Stimulated activated CD8-positive, alpha-beta memory T cell treated with anti-CD3 and anti-CD28 coated beads, Interleukin-2, amount 100 ng/mL, for 1 hour (primary cell): ENCODE measurements at regions not wholly inside any gene's neighbourhood (a gene's known extent, or its start where the extent isn't known, plus 50 kb on each side); places are given as distances from the start of the nearest gene placed in this dataset.

Source experiments
- DNase-seq, 2 donors: peaks; one replicate each; pipeline ENCODE4 v3.0.0-alpha.2; 2020; ENCODE audit warnings: low read depth in 2 of 2

- DNase-seq, result no peak
Measured at GRCh38 chrX:46447384-46447783, 97.8 kb downstream of the ZNF674 start.

GRCh38 chrX:46446727-46447378 lies 98.4 kb downstream of the ZNF674 start:
- DNase-seq, result peak; percentile 70 to 73

GRCh38 chrX:46444011-46444410 lies 101.2 kb downstream of the ZNF674 start:
- no peak for DNase-seq

- no peak for DNase-seq
Measured at GRCh38 chrX:46436744-46437143, 108.5 kb downstream of the ZNF674 start.

GRCh38 chrX:46433892-46434291 lies 111.3 kb downstream of the ZNF674 start:
- DNase-seq, result no peak

- peak; percentile 13 to 44 for DNase-seq
Measured at GRCh38 chrX:46408553-46409407, 136.4 kb downstream of the ZNF674 start.

GRCh38 chrX:46407753-46408130 lies 137.5 kb downstream of the ZNF674 start:
- DNase-seq, result no peak

- DNase-seq, result no peak
Measured at GRCh38 chrX:46407036-46407752, 138.0 kb downstream of the ZNF674 start.

- no peak for DNase-seq
Measured at GRCh38 chrX:46404774-46405173, 140.4 kb downstream of the ZNF674 start.

GRCh38 chrX:46400530-46401443 lies 144.4 kb downstream of the ZNF674 start:
- DNase-seq, result no peak

GRCh38 chrX:46398874-46399273 lies 146.3 kb downstream of the ZNF674 start:
- no peak for DNase-seq

GRCh38 chrX:46398126-46398525 lies 147.1 kb downstream of the ZNF674 start:
- no peak for DNase-seq

GRCh38 chrX:46386511-46386910 lies 158.7 kb downstream of the ZNF674 start:
- no peak for DNase-seq

- no peak for DNase-seq
Measured at GRCh38 chrX:46383006-46383405, 162.2 kb downstream of the ZNF674 start.

GRCh38 chrX:46382595-46382994 lies 162.6 kb downstream of the ZNF674 start:
- DNase-seq, result no peak

- no peak for DNase-seq
Measured at GRCh38 chrX:46381630-46382029, 163.6 kb downstream of the ZNF674 start.

- no peak for DNase-seq
Measured at GRCh38 chrX:46380148-46380752, 165.0 kb downstream of the ZNF674 start.

GRCh38 chrX:46376246-46376885 lies 168.9 kb downstream of the ZNF674 start:
- no peak for DNase-seq

- no peak for DNase-seq
Measured at GRCh38 chrX:46375831-46376230, 169.4 kb downstream of the ZNF674 start.

- no peak for DNase-seq
Measured at GRCh38 chrX:46374371-46374770, 170.8 kb downstream of the ZNF674 start.

GRCh38 chrX:46367491-46367890 lies 177.7 kb downstream of the ZNF674 start:
- no peak for DNase-seq
